HEK293 (cell line): ENCODE measurements at regions not wholly inside any gene's neighbourhood (a gene's known extent, or its start where the extent isn't known, plus 50 kb on each side); places are given as distances from the start of the nearest gene placed in this dataset.

Experiments used
- CTCF ChIA-PET: fragments of 350-600 bp; formaldehyde crosslinking; extraction: SDS; loops from one replicate; lab custom pipeline; 2021; ENCODE audit warnings: antibody characterized with exemption; lab: Yijun Ruan, JAX
- POLR2A ChIA-PET: fragments of 300-600 bp; formaldehyde crosslinking; extraction: SDS; loops from one replicate; lab custom pipeline; 2020; ENCODE audit warnings: antibody characterized with exemption, inconsistent platforms; lab: Yijun Ruan, JAX
- H3K27ac ChIP-seq: fragments of 200-500 bp; sonication (Bioruptor generic); 2 replicates; pipeline ENCODE4 v1.5.1; 2014; ENCODE audit warnings: low read depth, low read length, control low read depth, inconsistent platforms; ENCODE audit errors: extremely low read depth
- H3K36me3 ChIP-seq, 2 experiments: fragments of 200-500 bp in 1 of 2; sonication (Bioruptor generic) in 1 of 2; 1 replicate in 1 of 2; 2 replicates in 1 of 2; pipeline ENCODE4 v1.5.1; 2014 to 2017; ENCODE audit warnings: inconsistent platforms in 2 of 2, low read length in 2 of 2; ENCODE audit not compliant: control insufficient read depth in 2 of 2, insufficient read depth in 1 of 2
- H3K4me1 ChIP-seq: fragments of 200-500 bp; sonication (Bioruptor generic); 2 replicates; pipeline ENCODE4 v1.5.1; 2014; ENCODE audit warnings: mild to moderate bottlenecking, low read length, inconsistent platforms; ENCODE audit not compliant: control insufficient read depth, insufficient read depth
- H3K4me3 ChIP-seq: 2 replicates; pipeline ENCODE4 v1.5.1; 2011; ENCODE audit warnings: low read depth, mild to moderate bottlenecking, control low read depth, low read length, moderate library complexity
- H3K9me3 ChIP-seq: fragments of 200-500 bp; sonication (Bioruptor generic); 2 replicates; pipeline ENCODE4 v1.5.1; 2014; ENCODE audit warnings: low read depth, low read length, inconsistent platforms; ENCODE audit not compliant: control insufficient read depth, insufficient read depth
- CTCF ChIP-seq: fragments of 450-650 bp; formaldehyde crosslinking; IDR thresholded peaks from 2 replicates; pipeline ENCODE4 v1.5.1; 2016; ENCODE audit warnings: missing biosample characterization, missing genetic modification characterization
- HOXD13 ChIP-seq: sonication (generic); formaldehyde crosslinking; IDR thresholded peaks from 2 replicates; pipeline ENCODE4 v1.8.0; 2022; ENCODE audit warnings: missing genetic modification reagents, borderline replicate concordance
- IKZF3 ChIP-seq: fragments of 450-650 bp; IDR thresholded peaks from 2 replicates; pipeline ENCODE4 v1.5.0; 2018; ENCODE audit warnings: missing biosample characterization, mild to moderate bottlenecking, missing genetic modification characterization, moderate library complexity
- KLF7 ChIP-seq: fragments of 450-650 bp; formaldehyde crosslinking; IDR thresholded peaks from 2 replicates; pipeline ENCODE4 v1.5.1; 2016; ENCODE audit warnings: missing biosample characterization, missing genetic modification characterization, borderline replicate concordance
- ZNF10 ChIP-seq: fragments of 450-650 bp; formaldehyde crosslinking; IDR thresholded peaks from 2 replicates; pipeline ENCODE4 v1.5.1; 2017; ENCODE audit warnings: missing biosample characterization, missing genetic modification characterization
- ZNF223 ChIP-seq: fragments of 450-650 bp; formaldehyde crosslinking; IDR thresholded peaks from 2 replicates; pipeline ENCODE4 v1.5.1; 2016; ENCODE audit warnings: missing biosample characterization, missing genetic modification characterization
- ZNF239 ChIP-seq: fragments of 450-650 bp; formaldehyde crosslinking; IDR thresholded peaks from 2 replicates; pipeline ENCODE4 v1.5.1; 2016; ENCODE audit warnings: missing biosample characterization, missing genetic modification characterization
- ZNF350 ChIP-seq: fragments of 450-650 bp; formaldehyde crosslinking; IDR thresholded peaks from 2 replicates; pipeline ENCODE4 v1.5.0; 2017; ENCODE audit warnings: missing biosample characterization, mild to moderate bottlenecking, missing genetic modification characterization
- ZNF362 ChIP-seq: fragments of 450-650 bp; formaldehyde crosslinking; IDR thresholded peaks from 2 replicates; pipeline ENCODE4 v1.5.1; 2016; ENCODE audit warnings: missing biosample characterization, missing genetic modification characterization
- ZNF404 ChIP-seq: fragments of 450-650 bp; formaldehyde crosslinking; IDR thresholded peaks from 2 replicates; pipeline ENCODE4 v1.5.1; 2017; ENCODE audit warnings: missing biosample characterization, missing genetic modification characterization
- ZNF654 ChIP-seq: fragments of 450-650 bp; formaldehyde crosslinking; IDR thresholded peaks from 2 replicates; pipeline ENCODE4 v1.5.1; 2016; ENCODE audit warnings: low read depth, missing biosample characterization, missing genetic modification characterization
- ZNF837 ChIP-seq: fragments of 450-650 bp; formaldehyde crosslinking; IDR thresholded peaks from 2 replicates; pipeline ENCODE4 v1.5.1; 2016; ENCODE audit warnings: missing biosample characterization, missing genetic modification characterization
- ZNF843 ChIP-seq: fragments of 450-650 bp; formaldehyde crosslinking; IDR thresholded peaks from 2 replicates; pipeline ENCODE4 v1.5.1; 2016; ENCODE audit warnings: missing biosample characterization, missing genetic modification characterization
- ZSCAN16 ChIP-seq: fragments of 450-650 bp; formaldehyde crosslinking; IDR thresholded peaks from 2 replicates; pipeline ENCODE4 v1.5.1; 2016; ENCODE audit warnings: missing biosample characterization, missing genetic modification characterization
- ZSCAN18 ChIP-seq: fragments of 450-650 bp; formaldehyde crosslinking; IDR thresholded peaks from 2 replicates; pipeline ENCODE4 v1.5.1; 2016; ENCODE audit warnings: missing biosample characterization, missing genetic modification characterization

GRCh38 chr2:40754912-40755311 is 303.0 kb upstream of the SLC8A1 start:
- CTCF ChIA-PET: no interaction called here
- TF ChIP-seq HOXD13: no peak
- no peak for TF ChIP-seq ZNF350 (tag by site-specific recombination)
- no peak for TF ChIP-seq ZNF362
- TF ChIP-seq ZNF837 (tag by site-specific recombination): no peak
- POLR2A ChIA-PET: no interaction called here
- no peak overlapping the region for H3K4me3 ChIP-seq
- H3K27ac ChIP-seq: no peak overlapping the region
- H3K36me3 ChIP-seq: no peaks in the 10 kb centered on the region
- no peaks in the 10 kb centered on the region for H3K9me3 ChIP-seq
- no peaks in the 10 kb centered on the region for H3K4me1 ChIP-seq

GRCh38 chr2:40758401-40759155 is 306.7 kb upstream of the SLC8A1 start:
- H3K4me3 ChIP-seq: no peak overlapping the region
- no peak overlapping the region for H3K27ac ChIP-seq
- no peaks in the 10 kb centered on the region for H3K9me3 ChIP-seq
- CTCF ChIA-PET: interaction anchor here (0.6 kb wide), 1 partner anchor 225 kb away, joined by 3 read pairs; no protein-coding TSS in a partner anchor
- TF ChIP-seq ZSCAN18 (tag by site-specific recombination): no peak
- TF ChIP-seq ZNF239 (tag by site-specific recombination): no peak
- TF ChIP-seq IKZF3 (tag by site-specific recombination): no peak
- TF ChIP-seq ZNF10 (tag by site-specific recombination): no peak
- no peak for TF ChIP-seq ZNF843
- no peak for TF ChIP-seq ZSCAN16 (tag by site-specific recombination)
- TF ChIP-seq KLF7: no peak
- no peaks in the 10 kb centered on the region for H3K36me3 ChIP-seq
- no peaks in the 10 kb centered on the region for H3K4me1 ChIP-seq
- POLR2A ChIA-PET: no interaction called here

GRCh38 chr2:40760071-40760666 is 308.3 kb upstream of the SLC8A1 start:
- Histone ChIP-seq H3K4me3 (no peak overlapping the region), H3K36me3 (no peaks in the 10 kb centered on the region), H3K9me3 (no peaks in the 10 kb centered on the region), H3K4me1 (no peaks in the 10 kb centered on the region), H3K27ac (no peak overlapping the region)
- CTCF ChIA-PET: interaction anchor here (0.5 to 0.6 kb wide), 2 partner anchors 260 to 409 kb away, joined by 3 to 6 read pairs; no protein-coding TSS in a partner anchor
- POLR2A ChIA-PET: no interaction called here
- TF ChIP-seq ZNF404 (tag by site-specific recombination) (no peak), ZNF654 (tag by site-specific recombination) (peak; percentile 33), ZNF223 (tag by site-specific recombination) (no peak), CTCF (tag by site-specific recombination) (peak; percentile 55)
